Esophagus muscularis mucosa (tissue), 4 donors: ENCODE measurements at regions not wholly inside any gene's neighbourhood (a gene's known extent, or its start where the extent isn't known, plus 50 kb on each side); places are given as distances from the start of the nearest gene placed in this dataset.

Experiments
- DNase-seq: peaks from one replicate; pipeline ENCODE4 v3.0.0-alpha.2; 2017; ENCODE audit errors: extremely low spot score
- H3K27ac ChIP-seq, 4 donors: fragments of 200-600 bp; sonication (generic); replicated peaks in 1 of 4; 1 replicate in 3 of 4; 2 replicates in 1 of 4; pipeline ENCODE4 v1.5.1; 2016 to 2019; ENCODE audit warnings: mild to moderate bottlenecking in 1 of 4
- H3K27me3 ChIP-seq, 4 donors: fragments of 200-600 bp; sonication (generic); one replicate each; pipeline versions ENCODE4 v1.5.1 to v1.6.0; 2016 to 2019
- H3K36me3 ChIP-seq, 4 donors: fragments of 200-600 bp; sonication (generic); one replicate each; pipeline ENCODE4 v1.5.1; 2016 to 2019
- H3K4me1 ChIP-seq, 4 donors: fragments of 200-600 bp; sonication (generic); one replicate each; pipeline ENCODE4 v1.5.1; 2016 to 2019
- H3K4me3 ChIP-seq, 4 donors: fragments of 200-600 bp; sonication (generic); 1 replicate in 2 of 4; 2 replicates in 2 of 4; pipeline ENCODE4 v1.5.1; 2016 to 2019; ENCODE audit warnings: mild to moderate bottlenecking in 4 of 4, moderate library complexity in 1 of 4
- H3K9me3 ChIP-seq, 4 donors: fragments of 200-600 bp; sonication (generic); 1 replicate in 3 of 4; 2 replicates in 1 of 4; pipeline ENCODE4 v1.5.1; 2016 to 2019
- CTCF ChIP-seq, 3 experiments: fragments of 200-600 bp in 2 of 3; fragments of 450-650 bp in 1 of 3; sonication (generic) in 2 of 3; IDR thresholded peaks; one replicate each; pipeline ENCODE4 v1.5.1; 2017 to 2019; ENCODE audit warnings: antibody characterized with exemption in 3 of 3, mild to moderate bottlenecking in 2 of 3, moderate library complexity in 1 of 3
- EP300 ChIP-seq: sonication (generic); formaldehyde crosslinking; IDR thresholded peaks from one replicate; pipeline ENCODE4 v1.6.1; 2017; ENCODE audit warnings: antibody characterized with exemption
- POLR2A ChIP-seq: fragments of 450-650 bp; IDR thresholded peaks from one replicate; pipeline ENCODE4 v1.6.1; 2017; ENCODE audit warnings: antibody characterized with exemption, moderate library complexity, mild to moderate bottlenecking, low read depth
- POLR2AphosphoS5 ChIP-seq, 2 donors: sonication (generic); formaldehyde crosslinking; IDR thresholded peaks; one replicate each; pipeline ENCODE4 v1.6.1; 2017; ENCODE audit warnings: antibody characterized with exemption in 2 of 2
- WGBS: methylation state at CpG from one replicate; pipeline ENCODE4 v1.1.5; 2018; 5-methylcytosine and 5-hydroxymethylcytosine counted together
- intact Hi-C: fragments of 100-400 bp; cut with DNase I; formaldehyde crosslinking; loops from one replicate; pipeline ENCODE4 v1.15.1; 2023

GRCh38 chr2:48146552-48146951, 167.9 kb upstream of the FOXN2 start:
- no peak overlapping the region for H3K27ac ChIP-seq
- TF ChIP-seq POLR2A (no peak), CTCF (IDR thresholded peaks at IDR 0.05) (no peak), POLR2AphosphoS5 (IDR thresholded peaks at IDR 0.05) (no peak), EP300 (no peak)
- H3K4me3 ChIP-seq = no peak overlapping the region
- no peaks in the 10 kb centered on the region for H3K9me3 ChIP-seq
- 100% methylated on average over 6 of the region's 6 CpGs for WGBS
- H3K4me1 ChIP-seq = peaks cover 6 to 36% (median 15%) of the 10 kb centered on the region in 4 donors
- no peaks in the 10 kb centered on the region for H3K36me3 ChIP-seq
- intact Hi-C loops = no loop called here
- no peaks in the 10 kb centered on the region for H3K27me3 ChIP-seq
- DNase-seq = no peak

- Histone ChIP-seq H3K27me3 (no peaks in the 10 kb centered on the region), H3K4me1 (peaks cover 6 to 36% (median 15%) of the 10 kb centered on the region in 4 donors), H3K4me3 (no peak overlapping the region), H3K36me3 (no peaks in the 10 kb centered on the region), H3K9me3 (no peaks in the 10 kb centered on the region), H3K27ac (no peak overlapping the region)
- TF ChIP-seq POLR2A (no peak), POLR2AphosphoS5 (IDR thresholded peaks at IDR 0.05) (no peak), EP300 (no peak), CTCF (IDR thresholded peaks at IDR 0.05) (no peak)
- DNase-seq = no peak
- intact Hi-C loops = no loop called here
Measured at GRCh38 chr2:48147719-48148118, 166.8 kb upstream of the FOXN2 start.

GRCh38 chr2:48148841-48149430, 165.5 kb upstream of the FOXN2 start:
- H3K4me3 ChIP-seq = no peak overlapping the region
- WGBS = 61% methylated on average over 2 of the region's 2 CpGs
- TF ChIP-seq POLR2AphosphoS5 (IDR thresholded peaks at IDR 0.05) (no peak), CTCF (IDR thresholded peaks at IDR 0.05) (no peak), EP300 (no peak), POLR2A (no peak)
- peaks cover 6 to 36% (median 15%) of the 10 kb centered on the region in 4 donors for H3K4me1 ChIP-seq
- no peaks in the 10 kb centered on the region for H3K27me3 ChIP-seq
- H3K36me3 ChIP-seq = no peaks in the 10 kb centered on the region
- H3K27ac ChIP-seq = no peak overlapping the region
- no peaks in the 10 kb centered on the region for H3K9me3 ChIP-seq
- intact Hi-C loops = no loop called here
- DNase-seq = no peak

- no peaks in the 10 kb centered on the region for H3K36me3 ChIP-seq
- DNase-seq = no peak
- TF ChIP-seq POLR2A (no peak), POLR2AphosphoS5 (IDR thresholded peaks at IDR 0.05) (no peak), EP300 (no peak), CTCF (IDR thresholded peaks at IDR 0.05) (no peak)
- H3K9me3 ChIP-seq = peaks cover 0 to 18% (median 16%) of the 10 kb centered on the region in 4 donors
- no peaks in the 10 kb centered on the region for H3K27me3 ChIP-seq
- H3K4me3 ChIP-seq = no peak overlapping the region
- H3K27ac ChIP-seq = no peak overlapping the region
- H3K4me1 ChIP-seq = no peaks in the 10 kb centered on the region
- intact Hi-C loops = no loop called here
Measured at GRCh38 chr2:48157150-48157549, 157.3 kb upstream of the FOXN2 start.

GRCh38 chr2:48161628-48162027, 152.9 kb upstream of the FOXN2 start:
- no peak overlapping the region for H3K27ac ChIP-seq
- intact Hi-C loops = no loop called here
- DNase-seq = no peak
- no peaks in the 10 kb centered on the region for H3K27me3 ChIP-seq
- peaks cover 0 to 14% (median 14%) of the 10 kb centered on the region in 4 donors for H3K9me3 ChIP-seq
- TF ChIP-seq POLR2A (no peak), POLR2AphosphoS5 (IDR thresholded peaks at IDR 0.05) (no peak), CTCF (IDR thresholded peaks at IDR 0.05) (no peak), EP300 (no peak)
- no peaks in the 10 kb centered on the region for H3K4me1 ChIP-seq
- no peak overlapping the region for H3K4me3 ChIP-seq
- 61% methylated on average over 2 of the region's 2 CpGs for WGBS
- H3K36me3 ChIP-seq = no peaks in the 10 kb centered on the region
